ENCODE measurements at regions not wholly inside any gene's neighbourhood (a gene's known extent, or its start where the extent isn't known, plus 50 kb on each side); places are given as distances from the start of the nearest gene placed in this dataset.

DNA sequence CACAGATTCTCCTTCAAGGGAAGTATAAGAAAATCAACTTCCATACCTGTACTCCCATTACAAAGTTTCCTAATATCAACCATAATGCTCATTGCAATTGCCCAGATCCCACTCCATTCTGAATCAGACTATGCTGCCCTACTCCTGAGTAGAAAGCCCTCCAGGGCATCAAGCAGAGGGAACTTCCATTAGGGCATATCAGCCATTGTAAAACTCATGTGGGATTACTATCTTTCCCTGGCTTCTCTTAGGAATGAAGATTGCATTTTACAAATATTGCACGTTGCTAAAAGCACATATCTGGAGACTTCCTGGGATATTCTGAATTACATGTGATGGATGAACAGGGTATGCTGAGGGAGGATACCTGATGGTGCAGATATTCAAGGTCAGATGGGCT is 263.2 kb downstream of the FOXA2 start:
- ATAC-seq (no peak), DNase-seq (no peak)
- H3K4me3 ChIP-seq (ENCODE audit: low read length): no peak overlapping the region
- no peak overlapping the region for H2AFZ ChIP-seq (ENCODE audit: low read length)
- H3K9ac ChIP-seq (ENCODE audit: low read length): no peak overlapping the region
- no peaks in the 10 kb centered on the region for H4K20me1 ChIP-seq (ENCODE audit: low read length)
- BruUV-seq (replicated peaks): no TSS peak
- H3K27me3 ChIP-seq (ENCODE audit: low read length): peaks cover 99% of the 10 kb centered on the region
- ChIA-PET CTCF (no interaction called here), POLR2A (ENCODE audit: unreplicated experiment) (no interaction called here)
- intact Hi-C loops (cut with micrococcal nuclease): no loop called here
- H3F3A ChIP-seq (ENCODE audit: low read length, unreplicated experiment): no peaks in the 10 kb centered on the region
- H3K27ac ChIP-seq (ENCODE audit: low read length): no peak overlapping the region
- H3K4me1 ChIP-seq (ENCODE audit: insufficient read depth, low read length): no peaks in the 10 kb centered on the region
- no peaks in the 10 kb centered on the region for H3K36me3 ChIP-seq (ENCODE audit: low read depth, low read length)
- TF ChIP-seq CTCF (conservative IDR thresholded peaks at IDR 0.05; ENCODE audit: low read depth, low read length): no peak
- no peak for TF ChIP-seq EZH2phosphoT487 (IDR thresholded peaks at IDR 0.05; ENCODE audit: borderline replicate concordance, low read length)
- no peak for TF ChIP-seq EZH2 (IDR thresholded peaks at IDR 0.05; ENCODE audit: low read length, unreplicated experiment)
- H3K9me3 ChIP-seq (ENCODE audit: low read length): no peaks in the 10 kb centered on the region
- no peaks in the 10 kb centered on the region for H3K9me2 ChIP-seq (replicated peaks; ENCODE audit: low read length)
- H3K79me2 ChIP-seq (ENCODE audit: low read length): no peaks in the 10 kb centered on the region
- no peak overlapping the region for H3K4me2 ChIP-seq (ENCODE audit: low read length)

DNA sequence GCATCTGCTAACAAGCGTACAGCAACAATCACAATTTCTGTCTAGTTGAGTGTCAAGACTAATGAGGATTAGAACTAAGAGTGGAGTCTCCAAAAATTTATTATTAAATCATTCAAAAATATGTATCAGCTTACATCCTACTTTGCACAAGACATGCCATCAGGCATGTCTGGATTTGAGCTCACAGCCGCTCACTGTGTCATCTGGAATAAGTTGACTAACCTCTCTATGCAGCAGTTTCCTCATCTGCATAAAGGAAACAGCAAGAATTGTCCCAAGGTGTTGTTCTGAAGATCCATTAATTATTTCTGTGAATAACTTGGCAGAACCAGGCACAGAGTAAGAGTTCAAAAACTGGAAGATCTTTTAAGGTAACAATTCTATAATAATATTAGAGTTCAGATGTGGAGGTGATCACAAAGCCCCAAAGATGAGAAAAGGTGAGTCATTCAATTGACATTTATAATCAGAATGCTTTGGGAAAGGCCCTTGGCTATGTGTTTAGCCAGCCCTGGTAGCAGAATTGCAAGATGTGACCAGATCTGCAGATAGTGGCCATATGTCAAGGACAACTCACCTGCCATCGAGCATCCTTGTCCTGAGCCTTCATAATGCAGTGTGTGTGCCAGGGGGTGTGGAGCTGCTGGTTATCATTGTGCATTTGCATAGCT is 264.0 kb downstream of the FOXA2 start:
- Histone ChIP-seq H3K4me1 (ENCODE audit: insufficient read depth, low read length) (no peaks in the 10 kb centered on the region), H3K27me3 (ENCODE audit: low read length) (peaks cover 99% of the 10 kb centered on the region), H4K20me1 (ENCODE audit: low read length) (no peaks in the 10 kb centered on the region), H3K9me2 (replicated peaks; ENCODE audit: low read length) (no peaks in the 10 kb centered on the region), H2AFZ (ENCODE audit: low read length) (no peak overlapping the region), H3K4me3 (ENCODE audit: low read length) (no peak overlapping the region), H3K9me3 (ENCODE audit: low read length) (no peaks in the 10 kb centered on the region), H3K27ac (ENCODE audit: low read length) (no peak overlapping the region), H3K36me3 (ENCODE audit: low read depth, low read length) (no peaks in the 10 kb centered on the region), H3K9ac (ENCODE audit: low read length) (no peak overlapping the region), H3F3A (ENCODE audit: low read length, unreplicated experiment) (no peaks in the 10 kb centered on the region), H3K4me2 (ENCODE audit: low read length) (no peak overlapping the region), H3K79me2 (ENCODE audit: low read length) (no peaks in the 10 kb centered on the region)
- no peak for TF ChIP-seq EZH2phosphoT487 (IDR thresholded peaks at IDR 0.05; ENCODE audit: borderline replicate concordance, low read length)
- no peak for DNase-seq
- ATAC-seq: no peak
- POLR2A ChIA-PET (ENCODE audit: unreplicated experiment): interaction anchor here (0.7 kb wide), 1 partner anchor 511 kb away, joined by 4 read pairs; no protein-coding TSS in a partner anchor
- CTCF ChIA-PET: no interaction called here
- intact Hi-C loops (cut with micrococcal nuclease): no loop called here
- no TSS peak for BruUV-seq (replicated peaks)

DNA sequence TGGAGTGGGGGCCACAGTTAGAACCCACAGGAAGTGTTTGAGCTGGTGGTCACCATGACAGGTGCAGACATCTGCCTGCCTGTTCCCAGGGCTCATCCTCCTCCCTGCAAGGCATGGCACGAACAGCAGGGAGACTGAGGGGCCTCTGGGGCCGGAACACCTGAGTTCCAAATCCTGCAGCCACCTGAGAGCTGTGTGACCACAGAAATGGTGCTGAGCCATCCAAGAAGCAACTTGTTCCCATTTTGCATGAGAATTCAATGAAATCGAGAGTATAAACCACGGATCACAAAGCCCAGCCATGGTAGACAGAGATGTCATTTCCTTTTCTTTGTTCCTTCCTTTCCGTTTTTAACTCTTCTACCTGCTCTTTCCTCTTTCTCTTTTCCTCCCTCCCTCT is 268.6 kb downstream of the FOXA2 start:
- H3K79me2 ChIP-seq (ENCODE audit: low read length): no peaks in the 10 kb centered on the region
- no peak overlapping the region for H3K4me3 ChIP-seq (ENCODE audit: low read length)
- H3K9ac ChIP-seq (ENCODE audit: low read length): no peak overlapping the region
- no peak for ATAC-seq
- CTCF ChIA-PET: no interaction called here
- POLR2A ChIA-PET (ENCODE audit: unreplicated experiment): no interaction called here
- no TSS peak for BruUV-seq (replicated peaks)
- no peaks in the 10 kb centered on the region for H3F3A ChIP-seq (ENCODE audit: low read length, unreplicated experiment)
- peaks cover 71% of the 10 kb centered on the region for H3K27me3 ChIP-seq (ENCODE audit: low read length)
- H2AFZ ChIP-seq (ENCODE audit: low read length): no peak overlapping the region
- TF ChIP-seq EZH2phosphoT487 (IDR thresholded peaks at IDR 0.05; ENCODE audit: borderline replicate concordance, low read length): no peak
- no peak for TF ChIP-seq EZH2 (IDR thresholded peaks at IDR 0.05; ENCODE audit: low read length, unreplicated experiment)
- no peak for TF ChIP-seq CTCF (conservative IDR thresholded peaks at IDR 0.05; ENCODE audit: low read depth, low read length)
- no peak for DNase-seq
- H3K9me3 ChIP-seq (ENCODE audit: low read length): no peaks in the 10 kb centered on the region
- H4K20me1 ChIP-seq (ENCODE audit: low read length): no peaks in the 10 kb centered on the region
- H3K36me3 ChIP-seq (ENCODE audit: low read depth, low read length): no peaks in the 10 kb centered on the region
- no peak overlapping the region for H3K27ac ChIP-seq (ENCODE audit: low read length)
- no peaks in the 10 kb centered on the region for H3K4me1 ChIP-seq (ENCODE audit: insufficient read depth, low read length)
- no peaks in the 10 kb centered on the region for H3K9me2 ChIP-seq (replicated peaks; ENCODE audit: low read length)
- intact Hi-C loops (cut with micrococcal nuclease): loop anchor here (10.0 kb wide), 1 partner anchor 1481 kb away; no protein-coding TSS in a partner anchor
- no peak overlapping the region for H3K4me2 ChIP-seq (ENCODE audit: low read length)

Data from PC-3 (cell line).